HepG2 (cell line): ENCODE measurements at regions not wholly inside any gene's neighbourhood (a gene's known extent, or its start where the extent isn't known, plus 50 kb on each side); places are given as distances from the start of the nearest gene placed in this dataset.

ENCODE experiments used
- ATAC-seq: fragments of 200-7000 bp; cut with Tn5 transposase; 3 replicates; pipeline ENCODE4 v1.9.1; 2020; ENCODE audit warnings: mild to moderate bottlenecking, moderate library complexity
- BruUV-seq: library from RNA; stranded (reverse); fragments of 400-500 nt; replicated peaks from 2 replicates; lab custom pipeline; 2021; lab: Mats Ljungman, UMichigan
- CTCF ChIA-PET: fragments of 300-600 bp; formaldehyde crosslinking; extraction: SDS; loops from one replicate; lab custom pipeline; 2021; ENCODE audit warnings: low total read pairs, inconsistent platforms, low intra/inter-chr PET ratio; lab: Yijun Ruan, JAX
- POLR2A ChIA-PET: fragments of 350-600 bp; sonication (Branson Sonifier 250); formaldehyde crosslinking; loops from one replicate; lab custom pipeline; 2020; ENCODE audit warnings: antibody characterized with exemption, inconsistent platforms; lab: Yijun Ruan, JAX
- DNase-seq: peaks from one replicate; pipeline ENCODE4 v3.0.0-alpha.2; 2015; ENCODE audit warnings: low spot score
- FAIRE-seq: peaks from 3 replicates; lab custom pipeline; 2011; peaks lifted over from hg19 to GRCh38; lab: Jason Lieb, UNC
- H2AFZ ChIP-seq: one replicate; pipeline ENCODE4 v1.6.1; 2011; ENCODE audit warnings: low read length, inconsistent platforms
- H3K27ac ChIP-seq: fragments of 300-600 bp; 3 replicates; pipeline ENCODE4 v1.8.0; 2011; ENCODE audit warnings: mixed run types, mild to moderate bottlenecking, mixed read lengths, low read length, inconsistent platforms; ENCODE audit not compliant: insufficient read depth; ENCODE audit errors: extremely low read length
- H3K27me3 ChIP-seq, 2 experiments: fragments of 200-600 bp in 1 of 2; 2 replicates in 1 of 2; 3 replicates in 1 of 2; pipeline versions ENCODE4 v1.6.0 to v1.8.0; 2011; ENCODE audit warnings: low read length in 2 of 2, mild to moderate bottlenecking in 2 of 2, moderate library complexity in 2 of 2, inconsistent platforms in 1 of 2; ENCODE audit not compliant: insufficient read depth in 2 of 2, control insufficient read depth in 1 of 2
- H3K36me3 ChIP-seq, 2 experiments: fragments of 200-600 bp in 1 of 2; replicated peaks in 1 of 2; 2 replicates in 1 of 2; 3 replicates in 1 of 2; pipeline versions ENCODE4 v1.5.1 to v1.8.0; 2011; ENCODE audit warnings: low read length in 2 of 2, inconsistent platforms in 1 of 2; ENCODE audit not compliant: insufficient read depth in 2 of 2, control insufficient read depth in 1 of 2
- H3K4me1 ChIP-seq: 2 replicates; pipeline ENCODE4 v1.5.1; 2012; ENCODE audit warnings: low read length, inconsistent platforms; ENCODE audit not compliant: insufficient read depth
- H3K4me2 ChIP-seq: 2 replicates; pipeline ENCODE4 v1.6.0; 2011; ENCODE audit warnings: low read depth, low read length, inconsistent platforms
- H3K4me3 ChIP-seq, 3 experiments: fragments of 200-600 bp in 1 of 3; sonication (generic), shearing (Covaris generic) in 1 of 3; replicated peaks in 1 of 3; 2 replicates each; pipeline ENCODE4 v1.5.1; 2011 to 2016; ENCODE audit warnings: low read length in 3 of 3, inconsistent platforms in 2 of 3, low read depth in 2 of 3, mild to moderate bottlenecking in 2 of 3, control low read depth in 1 of 3, mixed read lengths in 1 of 3; ENCODE audit not compliant: insufficient read depth in 1 of 3
- H3K79me2 ChIP-seq: one replicate; pipeline ENCODE4 v1.6.1; 2011; ENCODE audit warnings: low read length, inconsistent platforms; ENCODE audit not compliant: insufficient read depth
- H3K9ac ChIP-seq: 2 replicates; pipeline ENCODE4 v1.6.0; 2011; ENCODE audit warnings: mild to moderate bottlenecking, low read depth, low read length, inconsistent platforms; ENCODE audit not compliant: insufficient read depth
- H3K9me3 ChIP-seq: 2 replicates; pipeline ENCODE4 v1.5.1; 2012; ENCODE audit warnings: mild to moderate bottlenecking, low read length
- H4K20me1 ChIP-seq: 2 replicates; pipeline ENCODE4 v1.6.0; 2011; ENCODE audit warnings: inconsistent platforms, mild to moderate bottlenecking, low read length, moderate library complexity; ENCODE audit not compliant: insufficient read depth
- CERS6 ChIP-seq: sonication (generic); formaldehyde crosslinking; IDR thresholded peaks from 2 replicates; pipeline ENCODE4 v1.5.0; 2020; ENCODE audit warnings: missing genetic modification reagents
- IRX3 ChIP-seq: sonication (generic); formaldehyde crosslinking; IDR thresholded peaks from 2 replicates; pipeline ENCODE4 v1.8.1; 2023; ENCODE audit warnings: mild to moderate bottlenecking, low read depth, missing genetic modification reagents, borderline replicate concordance
- MTA3 ChIP-seq: sonication (generic); formaldehyde crosslinking; IDR thresholded peaks from 2 replicates; pipeline ENCODE4 v1.4.0; 2020; ENCODE audit warnings: missing genetic modification reagents
- RAD51 ChIP-seq: fragments of 450-650 bp; IDR thresholded peaks from 2 replicates; pipeline ENCODE4 v1.6.1; 2016; ENCODE audit warnings: borderline replicate concordance
- USF2 ChIP-seq, 2 experiments: sonication (generic) in 1 of 2; formaldehyde crosslinking in 1 of 2; IDR thresholded peaks; 2 replicates each; pipeline versions ENCODE4 v1.5.1 to v1.6.1; 2011 to 2020; ENCODE audit warnings: borderline replicate concordance in 1 of 2, low read depth in 1 of 2, low read length in 1 of 2, mild to moderate bottlenecking in 1 of 2, missing genetic modification reagents in 1 of 2, moderate library complexity in 1 of 2
- ZBTB2 ChIP-seq: sonication (generic); formaldehyde crosslinking; IDR thresholded peaks from 2 replicates; pipeline ENCODE4 v1.8.0; 2022; ENCODE audit warnings: low read depth, missing genetic modification reagents
- ZBTB39 ChIP-seq: sonication (generic); formaldehyde crosslinking; IDR thresholded peaks from 2 replicates; pipeline ENCODE4 v1.5.0; 2020; ENCODE audit warnings: missing genetic modification reagents
- ZFP82 ChIP-seq: sonication (generic); formaldehyde crosslinking; IDR thresholded peaks from 2 replicates; pipeline ENCODE4 v1.5.1; 2020; ENCODE audit warnings: mild to moderate bottlenecking, missing genetic modification reagents, borderline replicate concordance
- ZNF3 ChIP-seq: IDR thresholded peaks from 2 replicates; pipeline ENCODE4 v1.7.0; 2017; ENCODE audit warnings: inconsistent platforms
- ZNF451 ChIP-seq: sonication (generic); formaldehyde crosslinking; IDR thresholded peaks from 2 replicates; pipeline ENCODE4 v1.5.0; 2020; ENCODE audit warnings: mild to moderate bottlenecking, missing genetic modification reagents
- ZNF674 ChIP-seq: sonication (generic); formaldehyde crosslinking; IDR thresholded peaks from 2 replicates; pipeline ENCODE4 v1.5.0; 2020; ENCODE audit warnings: low read depth, mild to moderate bottlenecking, missing genetic modification reagents
- ZNF839 ChIP-seq: sonication (generic); formaldehyde crosslinking; IDR thresholded peaks from 2 replicates; pipeline ENCODE4 v1.4.0; 2020; ENCODE audit warnings: missing genetic modification reagents, mild to moderate bottlenecking, borderline replicate concordance
- WGBS: methylation state at CpG from one replicate; pipeline ENCODE4 v1.1.6; 2017; ENCODE audit warnings: low lambda C conversion rate; 5-methylcytosine and 5-hydroxymethylcytosine counted together
- in situ Hi-C: cut with HindIII; loops from 2 replicates; pipeline ENCODE4 v1.10.0; 2017; ENCODE audit warnings: low pct_unique_long_range_greater_than_20kb; ENCODE audit not compliant: extremely low pct_ligation_motif_present
- intact Hi-C: fragments of 100-400 bp; cut with micrococcal nuclease; formaldehyde crosslinking; loops from one replicate; pipeline ENCODE4 v1.10.0; 2022; ENCODE audit not compliant: unreplicated experiment

- no peak for ATAC-seq
- no peak overlapping the region for H3K9ac ChIP-seq
- H2AFZ ChIP-seq, result no peak overlapping the region
- H3K4me2 ChIP-seq, result no peak overlapping the region
- ChIA-PET POLR2A (no interaction called here), CTCF (no interaction called here)
- no TSS peak for BruUV-seq
- H3K4me3 ChIP-seq, result no peak overlapping the region
- 3% methylated on average over 4 of the region's 4 CpGs for WGBS
- in situ Hi-C loops (no loop called here), intact Hi-C loops (no loop called here)
- peaks cover 77% of the 10 kb centered on the region for H3K9me3 ChIP-seq
- H3K79me2 ChIP-seq, result no peaks in the 10 kb centered on the region
- no peaks in the 10 kb centered on the region for H4K20me1 ChIP-seq
- H3K27ac ChIP-seq, result no peak overlapping the region
- FAIRE-seq, result no peak
- no peak for DNase-seq
- no peaks in the 10 kb centered on the region for H3K36me3 ChIP-seq
- no peaks in the 10 kb centered on the region for H3K4me1 ChIP-seq
- peak; percentile 44; the same call in 1 of the 2 replicates for TF ChIP-seq USF2 (IDR thresholded peaks at IDR 0.05; ENCODE audit: low read depth, low read length)
- TF ChIP-seq USF2 (CRISPR knock-in tag; IDR thresholded peaks at IDR 0.05; ENCODE audit: borderline replicate concordance), result no peak
- no peak for TF ChIP-seq IRX3
- TF ChIP-seq RAD51, result peak; percentile 78; the same call in 1 of the 2 replicates
- H3K27me3 ChIP-seq, result no peaks in the 10 kb centered on the region
Measured at GRCh38 chr3:35322070-35322469, 317.3 kb upstream of the ARPP21 start.

GRCh38 chr3:35335703-35336102, 303.6 kb upstream of the ARPP21 start:
- no peaks in the 10 kb centered on the region for H3K27me3 ChIP-seq
- FAIRE-seq, result no peak
- ChIA-PET CTCF (no interaction called here), POLR2A (no interaction called here)
- H3K9ac ChIP-seq, result no peak overlapping the region
- no peaks in the 10 kb centered on the region for H3K36me3 ChIP-seq
- no peaks in the 10 kb centered on the region for H3K4me1 ChIP-seq
- no peak overlapping the region for H2AFZ ChIP-seq
- in situ Hi-C loops (no loop called here), intact Hi-C loops (no loop called here)
- no TSS peak for BruUV-seq
- WGBS, result 10% methylated on average over 3 of the region's 3 CpGs
- H3K4me3 ChIP-seq, result no peak overlapping the region
- no peaks in the 10 kb centered on the region for H3K79me2 ChIP-seq
- no peaks in the 10 kb centered on the region for H4K20me1 ChIP-seq
- peaks cover 70% of the 10 kb centered on the region for H3K9me3 ChIP-seq
- no peak overlapping the region for H3K27ac ChIP-seq
- no peak overlapping the region for H3K4me2 ChIP-seq
- ATAC-seq, result no peak
- DNase-seq, result no peak
- TF ChIP-seq ZFP82 (CRISPR knock-in tag) (no peak), ZBTB2 (CRISPR knock-in tag) (no peak), CERS6 (CRISPR knock-in tag) (no peak), ZNF451 (CRISPR knock-in tag) (no peak), ZNF3 (no peak), ZNF674 (no peak), MTA3 (CRISPR knock-in tag) (no peak), ZBTB39 (CRISPR knock-in tag) (no peak), ZNF839 (CRISPR knock-in tag) (no peak)
